Vagina (tissue), 2 donors: ENCODE measurements at regions not wholly inside any gene's neighbourhood (a gene's known extent, or its start where the extent isn't known, plus 50 kb on each side); places are given as distances from the start of the nearest gene placed in this dataset.

Experiments used
- POLR2A ChIP-seq, 2 donors: fragments of 450-650 bp; IDR thresholded peaks; one replicate each; pipeline ENCODE4 v1.6.1; 2017; ENCODE audit warnings: antibody characterized with exemption in 2 of 2, mild to moderate bottlenecking in 2 of 2, moderate library complexity in 2 of 2
- POLR2AphosphoS5 ChIP-seq, 2 donors: sonication (generic); formaldehyde crosslinking; IDR thresholded peaks; one replicate each; pipeline ENCODE4 v1.9.0; 2017; ENCODE audit warnings: antibody characterized with exemption in 2 of 2, mild to moderate bottlenecking in 2 of 2, low read depth in 1 of 2; ENCODE audit not compliant: insufficient read depth in 1 of 2
- TF ChIP-seq, protein P1 (sequence below), 3 experiments: fragments of 450-650 bp in 2 of 3; fragments of 200-600 bp in 1 of 3; sonication (generic) in 1 of 3; IDR thresholded peaks; one replicate each; pipeline ENCODE4 v1.5.1; 2017 to 2019; ENCODE audit warnings: antibody characterized with exemption in 3 of 3, mild to moderate bottlenecking in 2 of 3, moderate library complexity in 2 of 3

DNA sequence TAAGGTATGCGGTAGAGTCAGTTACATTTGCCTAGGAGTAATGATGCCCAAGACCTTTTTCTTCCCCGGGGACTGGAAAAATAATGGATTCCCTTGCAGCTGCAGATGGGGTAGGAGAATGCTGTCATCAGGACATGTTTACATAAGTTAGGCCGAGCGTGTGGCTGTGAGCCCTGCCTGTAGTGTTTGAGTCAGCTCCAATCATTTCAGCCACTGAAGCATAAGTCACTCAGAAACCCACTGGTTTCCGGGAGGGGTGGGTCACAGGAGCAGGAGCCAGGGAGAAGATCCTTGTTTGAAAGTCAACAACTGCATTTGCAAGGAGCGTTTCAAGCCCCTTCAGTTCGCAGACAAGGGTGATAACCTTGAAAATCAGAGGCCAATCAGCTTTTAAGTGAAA lies 562.3 kb downstream of the MCTP2 start:
- TF ChIP-seq, protein P1, sequence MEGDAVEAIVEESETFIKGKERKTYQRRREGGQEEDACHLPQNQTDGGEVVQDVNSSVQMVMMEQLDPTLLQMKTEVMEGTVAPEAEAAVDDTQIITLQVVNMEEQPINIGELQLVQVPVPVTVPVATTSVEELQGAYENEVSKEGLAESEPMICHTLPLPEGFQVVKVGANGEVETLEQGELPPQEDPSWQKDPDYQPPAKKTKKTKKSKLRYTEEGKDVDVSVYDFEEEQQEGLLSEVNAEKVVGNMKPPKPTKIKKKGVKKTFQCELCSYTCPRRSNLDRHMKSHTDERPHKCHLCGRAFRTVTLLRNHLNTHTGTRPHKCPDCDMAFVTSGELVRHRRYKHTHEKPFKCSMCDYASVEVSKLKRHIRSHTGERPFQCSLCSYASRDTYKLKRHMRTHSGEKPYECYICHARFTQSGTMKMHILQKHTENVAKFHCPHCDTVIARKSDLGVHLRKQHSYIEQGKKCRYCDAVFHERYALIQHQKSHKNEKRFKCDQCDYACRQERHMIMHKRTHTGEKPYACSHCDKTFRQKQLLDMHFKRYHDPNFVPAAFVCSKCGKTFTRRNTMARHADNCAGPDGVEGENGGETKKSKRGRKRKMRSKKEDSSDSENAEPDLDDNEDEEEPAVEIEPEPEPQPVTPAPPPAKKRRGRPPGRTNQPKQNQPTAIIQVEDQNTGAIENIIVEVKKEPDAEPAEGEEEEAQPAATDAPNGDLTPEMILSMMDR (IDR thresholded peaks at IDR 0.05) = no peak
- TF ChIP-seq POLR2AphosphoS5 (IDR thresholded peaks at IDR 0.05; ENCODE audit: insufficient read depth in 1 of 2, low read depth in 1 of 2) (no peak), POLR2A (IDR thresholded peaks at IDR 0.05) (no peak)
